ENCODE measurements at regions not wholly inside any gene's neighbourhood (a gene's known extent, or its start where the extent isn't known, plus 50 kb on each side); places are given as distances from the start of the nearest gene placed in this dataset.

DNA sequence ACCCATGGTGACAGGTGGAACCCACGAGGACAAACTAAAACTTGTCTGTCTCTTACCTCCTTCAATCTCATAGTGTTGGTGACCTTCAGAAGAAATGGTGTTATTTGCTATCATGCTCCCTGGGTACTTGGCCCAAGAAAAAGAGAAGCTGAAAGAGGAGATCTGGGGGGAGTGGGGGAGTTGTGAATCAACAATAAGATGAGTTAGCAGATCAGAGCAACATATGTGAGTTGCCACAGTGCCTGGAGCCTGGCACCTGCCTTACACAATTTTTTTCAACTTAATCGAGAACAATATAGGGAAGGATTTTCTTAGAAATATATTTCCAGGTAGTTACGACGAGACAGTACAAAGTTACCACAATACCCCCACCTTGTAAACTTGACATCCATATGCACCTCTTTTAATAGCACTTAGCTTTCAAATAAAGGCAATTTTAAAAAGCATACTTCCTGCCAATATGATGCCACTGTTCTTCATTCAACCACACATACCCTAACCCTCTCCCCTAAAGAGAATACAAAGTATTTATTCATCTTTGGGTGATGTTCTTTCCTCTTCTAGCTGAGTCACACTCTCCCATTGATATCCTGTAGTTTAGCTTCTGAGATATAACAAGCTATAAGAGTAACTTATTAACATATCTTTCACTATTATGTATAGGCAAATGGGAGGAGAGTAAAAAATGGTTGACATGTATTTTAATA is 424.1 kb upstream of the OR4E1 start:
- H3F3A ChIP-seq (ENCODE audit: insufficient read depth), result no peaks in the 10 kb centered on the region
- H3K79me2 ChIP-seq (ENCODE audit: insufficient read depth), result no peaks in the 10 kb centered on the region
- 44 to 48% methylated on average over 4 of the region's 4 CpGs for WGBS, 2 experiments (ENCODE audit: low coverage in 1 of 2, low lambda C conversion rate in 2 of 2, missing lambda C conversion rate in 2 of 2)
- no peaks in the 10 kb centered on the region for H3K9me2 ChIP-seq (ENCODE audit: insufficient read depth)
- H2AFZ ChIP-seq, result no peak overlapping the region
- H3K27me3 ChIP-seq (replicated peaks; ENCODE audit: insufficient read depth), result no peaks in the 10 kb centered on the region
- H3K4me3 ChIP-seq, result no peak overlapping the region
- no peaks in the 10 kb centered on the region for H4K20me1 ChIP-seq (ENCODE audit: insufficient read depth)
- H3K36me3 ChIP-seq (ENCODE audit: low read depth), result no peaks in the 10 kb centered on the region
- no peak for DNase-seq
- no peaks in the 10 kb centered on the region for H3K9me3 ChIP-seq (ENCODE audit: low read depth)
- in situ Hi-C loops (cut with MboI), result no loop called here
- H3K4me1 ChIP-seq (ENCODE audit: insufficient read depth), result no peaks in the 10 kb centered on the region
- TF ChIP-seq EZH2 (IDR thresholded peaks at IDR 0.05; ENCODE audit: insufficient read depth, poor library complexity, severe bottlenecking) (no peak), EZH2phosphoT487 (IDR thresholded peaks at IDR 0.05; ENCODE audit: insufficient read depth, low read depth) (no peak)
- no peak overlapping the region for H3K4me2 ChIP-seq (ENCODE audit: unreplicated experiment)
- H3K27ac ChIP-seq, result no peak overlapping the region
- H3K9ac ChIP-seq, result no peak overlapping the region

DNA sequence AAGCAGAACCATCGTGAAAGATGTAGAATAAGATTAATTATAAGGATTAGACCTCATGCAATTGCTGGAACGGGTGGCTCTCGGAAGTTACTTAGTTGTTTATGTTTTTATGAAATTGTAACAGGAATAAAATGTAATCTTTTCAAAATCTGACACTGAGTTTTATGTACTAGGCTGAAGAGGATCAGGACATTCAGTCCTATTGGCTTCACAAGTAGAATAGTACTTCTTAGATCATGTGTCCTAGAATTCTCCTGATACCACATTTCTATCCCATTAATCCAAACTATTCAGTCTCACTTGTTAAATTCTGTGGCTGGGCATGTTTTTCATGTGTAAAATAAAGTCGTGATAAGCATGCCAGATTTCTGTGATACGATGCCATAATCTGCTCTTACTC is 423.5 kb upstream of the OR4E1 start:
- TF ChIP-seq EZH2phosphoT487 (IDR thresholded peaks at IDR 0.05; ENCODE audit: insufficient read depth, low read depth) (no peak), EZH2 (IDR thresholded peaks at IDR 0.05; ENCODE audit: insufficient read depth, poor library complexity, severe bottlenecking) (no peak)
- H2AFZ ChIP-seq, result no peak overlapping the region
- no peak overlapping the region for H3K4me3 ChIP-seq
- H3K36me3 ChIP-seq (ENCODE audit: low read depth), result no peaks in the 10 kb centered on the region
- 5% methylated on average over 5 of the region's 5 CpGs for WGBS, 2 experiments (ENCODE audit: low coverage in 1 of 2, low lambda C conversion rate in 2 of 2, missing lambda C conversion rate in 2 of 2)
- H3K27me3 ChIP-seq (replicated peaks; ENCODE audit: insufficient read depth), result no peaks in the 10 kb centered on the region
- no peak overlapping the region for H3K9ac ChIP-seq
- H3K27ac ChIP-seq, result no peak overlapping the region
- H3K4me1 ChIP-seq (ENCODE audit: insufficient read depth), result no peaks in the 10 kb centered on the region
- H3K79me2 ChIP-seq (ENCODE audit: insufficient read depth), result no peaks in the 10 kb centered on the region
- H3F3A ChIP-seq (ENCODE audit: insufficient read depth), result no peaks in the 10 kb centered on the region
- H3K4me2 ChIP-seq (ENCODE audit: unreplicated experiment), result no peak overlapping the region
- in situ Hi-C loops (cut with MboI), result no loop called here
- H3K9me3 ChIP-seq (ENCODE audit: low read depth), result no peaks in the 10 kb centered on the region
- no peaks in the 10 kb centered on the region for H4K20me1 ChIP-seq (ENCODE audit: insufficient read depth)
- no peaks in the 10 kb centered on the region for H3K9me2 ChIP-seq (ENCODE audit: insufficient read depth)
- DNase-seq, result no peak

DNA sequence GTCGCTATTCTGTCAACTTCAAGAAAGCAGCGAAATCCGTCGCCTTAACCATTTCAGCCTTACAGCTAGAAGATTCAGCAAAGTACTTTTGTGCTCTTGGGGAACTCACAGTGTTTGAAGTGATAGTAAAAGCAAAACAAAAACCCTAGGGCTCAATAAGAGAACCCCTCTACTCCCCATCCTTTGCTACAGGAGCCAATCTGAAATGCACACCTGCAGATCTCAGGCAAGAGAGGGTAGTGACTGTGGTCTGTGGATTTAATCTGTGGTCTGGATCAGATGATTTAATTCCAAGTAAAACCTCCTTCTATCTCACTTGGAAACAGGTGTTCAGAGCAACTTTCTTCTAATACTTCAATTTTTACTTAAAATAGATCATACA is 422.9 kb upstream of the OR4E1 start:
- no peak overlapping the region for H3K27ac ChIP-seq
- no peak for TF ChIP-seq EZH2phosphoT487 (IDR thresholded peaks at IDR 0.05; ENCODE audit: insufficient read depth, low read depth)
- TF ChIP-seq EZH2 (IDR thresholded peaks at IDR 0.05; ENCODE audit: insufficient read depth, poor library complexity, severe bottlenecking), result no peak
- no peaks in the 10 kb centered on the region for H3F3A ChIP-seq (ENCODE audit: insufficient read depth)
- no peak for DNase-seq
- no peaks in the 10 kb centered on the region for H3K4me1 ChIP-seq (ENCODE audit: insufficient read depth)
- no peak overlapping the region for H3K9ac ChIP-seq
- H3K27me3 ChIP-seq (replicated peaks; ENCODE audit: insufficient read depth), result no peaks in the 10 kb centered on the region
- WGBS, 2 experiments (ENCODE audit: low coverage in 1 of 2, low lambda C conversion rate in 2 of 2, missing lambda C conversion rate in 2 of 2), result 63 to 75% methylated on average over 4 of the region's 4 CpGs
- no peak overlapping the region for H2AFZ ChIP-seq
- H3K9me3 ChIP-seq (ENCODE audit: low read depth), result no peaks in the 10 kb centered on the region
- no peaks in the 10 kb centered on the region for H3K36me3 ChIP-seq (ENCODE audit: low read depth)
- H3K79me2 ChIP-seq (ENCODE audit: insufficient read depth), result no peaks in the 10 kb centered on the region
- no peaks in the 10 kb centered on the region for H4K20me1 ChIP-seq (ENCODE audit: insufficient read depth)
- in situ Hi-C loops (cut with MboI), result no loop called here
- no peak overlapping the region for H3K4me3 ChIP-seq
- no peaks in the 10 kb centered on the region for H3K9me2 ChIP-seq (ENCODE audit: insufficient read depth)
- H3K4me2 ChIP-seq (ENCODE audit: unreplicated experiment), result no peak overlapping the region

DNA sequence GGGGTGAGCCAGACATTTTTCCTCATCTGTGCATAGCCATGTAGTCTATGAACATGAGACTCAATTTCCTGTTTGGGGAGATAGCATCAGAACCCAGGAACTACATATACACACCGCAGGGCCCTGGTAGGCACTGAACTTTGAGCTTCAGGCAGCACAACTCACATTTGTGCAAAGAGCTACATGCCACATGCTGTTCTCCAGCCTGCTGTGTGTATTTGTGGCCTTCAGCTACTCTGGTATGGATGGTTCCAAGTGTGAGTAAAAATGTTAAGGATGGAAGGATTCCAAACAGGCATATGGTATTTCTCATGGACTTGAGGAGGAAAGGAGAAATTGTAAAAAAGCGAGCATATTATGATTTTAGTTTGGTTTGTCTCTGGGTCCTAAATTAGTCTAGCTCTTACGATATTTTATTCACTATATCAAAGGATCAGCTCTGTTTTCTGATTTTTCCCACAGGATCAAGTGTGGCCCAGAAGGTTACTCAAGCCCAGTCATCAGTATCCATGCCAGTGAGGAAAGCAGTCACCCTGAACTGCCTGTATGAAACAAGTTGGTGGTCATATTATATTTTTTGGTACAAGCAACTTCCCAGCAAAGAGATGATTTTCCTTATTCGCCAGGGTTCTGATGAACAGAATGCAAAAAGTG is 422.4 kb upstream of the OR4E1 start:
- Histone ChIP-seq H3K79me2 (ENCODE audit: insufficient read depth) (no peaks in the 10 kb centered on the region), H3K4me1 (ENCODE audit: insufficient read depth) (no peaks in the 10 kb centered on the region), H2AFZ (no peak overlapping the region), H3K27ac (no peak overlapping the region), H3K9me2 (ENCODE audit: insufficient read depth) (no peaks in the 10 kb centered on the region), H3K9me3 (ENCODE audit: low read depth) (no peaks in the 10 kb centered on the region), H3K4me2 (ENCODE audit: unreplicated experiment) (no peak overlapping the region), H3K9ac (no peak overlapping the region), H3K27me3 (replicated peaks; ENCODE audit: insufficient read depth) (no peaks in the 10 kb centered on the region), H4K20me1 (ENCODE audit: insufficient read depth) (no peaks in the 10 kb centered on the region), H3K4me3 (no peak overlapping the region), H3K36me3 (ENCODE audit: low read depth) (no peaks in the 10 kb centered on the region), H3F3A (ENCODE audit: insufficient read depth) (no peaks in the 10 kb centered on the region)
- in situ Hi-C loops (cut with MboI), result no loop called here
- no peak for DNase-seq
- 28 to 30% methylated on average over 4 of the region's 4 CpGs for WGBS, 2 experiments (ENCODE audit: low coverage in 1 of 2, low lambda C conversion rate in 2 of 2, missing lambda C conversion rate in 2 of 2)
- TF ChIP-seq EZH2 (IDR thresholded peaks at IDR 0.05; ENCODE audit: insufficient read depth, poor library complexity, severe bottlenecking) (no peak), EZH2phosphoT487 (IDR thresholded peaks at IDR 0.05; ENCODE audit: insufficient read depth, low read depth) (no peak)

All from GM23248 (cell line).